Fibroblast of mammary gland (primary cell): ENCODE measurements at regions not wholly inside any gene's neighbourhood (a gene's known extent, or its start where the extent isn't known, plus 50 kb on each side); places are given as distances from the start of the nearest gene placed in this dataset.

ENCODE experiments used
- DNase-seq: peaks from one replicate; pipeline ENCODE4 v3.0.0-alpha.2; 2010; ENCODE audit warnings: low read depth
- H3K4me3 ChIP-seq: 2 replicates; pipeline ENCODE4 v1.5.1; 2011; ENCODE audit warnings: low read depth, mild to moderate bottlenecking, low read length, moderate library complexity; ENCODE audit not compliant: control insufficient read depth
- CTCF ChIP-seq: conservative IDR thresholded peaks from 2 replicates; pipeline ENCODE4 v1.5.1; 2011; ENCODE audit warnings: low read depth, low read length, inconsistent platforms; ENCODE audit not compliant: control insufficient read depth, insufficient read depth

GRCh38 chr14:50037852-50038251, 78.5 kb downstream of the VCPKMT start:
- peak; percentile 39 for DNase-seq
- no peak for TF ChIP-seq CTCF
- no peak overlapping the region for H3K4me3 ChIP-seq

- TF ChIP-seq CTCF = peak; percentile 49
- peak; percentile 100 for DNase-seq
- no peak overlapping the region for H3K4me3 ChIP-seq
These were observed 77.8 kb downstream of the VCPKMT start for GRCh38 chr14:50038398-50039119.

GRCh38 chr14:50039120-50039517, 77.3 kb downstream of the VCPKMT start:
- no peak for TF ChIP-seq CTCF
- DNase-seq = no peak
- no peak overlapping the region for H3K4me3 ChIP-seq

DNA sequence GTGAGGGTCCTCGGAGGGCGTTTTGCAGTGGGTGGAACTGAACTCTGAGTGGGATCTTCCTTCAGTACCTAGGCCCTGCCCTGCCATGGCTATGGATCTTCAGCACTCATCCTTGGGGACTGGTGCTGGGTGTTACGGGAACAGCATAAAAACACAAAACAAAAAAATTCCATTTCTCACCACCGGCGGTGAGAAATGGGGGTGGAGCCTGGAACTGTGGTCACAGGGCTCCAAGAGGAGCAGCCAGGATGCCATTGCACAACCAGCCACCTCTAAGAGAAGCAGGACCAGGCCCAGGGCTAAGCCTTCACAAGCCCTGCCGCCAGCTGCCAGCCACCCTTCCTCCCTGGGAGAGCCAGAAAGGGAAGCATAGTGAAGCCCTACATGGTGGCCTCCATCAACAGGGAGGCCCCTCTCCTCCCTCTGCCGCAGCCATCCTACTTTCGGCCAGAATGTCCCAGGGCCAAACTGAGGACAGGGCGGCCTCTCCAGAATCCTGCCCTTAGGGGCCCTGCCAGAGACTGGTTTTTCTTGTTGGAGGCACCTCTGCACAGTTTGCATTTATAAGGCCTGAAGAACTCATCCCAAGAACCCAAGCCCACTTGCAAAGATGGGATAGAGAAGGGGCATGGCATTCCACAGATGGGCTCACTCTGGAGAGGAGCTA, 76.5 kb downstream of the VCPKMT start:
- peak; percentile 58 for DNase-seq
- no peak for TF ChIP-seq CTCF
- no peak overlapping the region for H3K4me3 ChIP-seq

DNA sequence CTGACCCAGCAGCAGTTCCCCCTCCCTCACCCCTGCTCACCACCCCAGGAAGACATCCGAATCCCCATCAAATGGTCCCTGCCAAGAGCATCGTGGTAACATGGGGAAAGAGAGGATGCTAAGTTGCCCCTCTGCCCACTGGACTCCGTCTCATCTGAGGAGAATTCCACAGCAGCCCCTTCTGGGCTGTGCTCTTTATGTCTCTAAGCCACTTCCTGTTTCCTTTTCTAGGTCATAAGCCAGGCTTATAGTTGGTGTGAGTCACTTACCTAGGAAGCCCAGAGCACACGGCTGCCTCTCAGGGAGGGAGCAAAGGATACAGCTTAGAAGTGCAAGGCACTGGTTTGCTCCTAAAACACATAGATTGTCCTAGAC, 76.0 kb downstream of the VCPKMT start:
- peak; percentile 85 for DNase-seq
- no peak overlapping the region for H3K4me3 ChIP-seq
- no peak for TF ChIP-seq CTCF

DNA sequence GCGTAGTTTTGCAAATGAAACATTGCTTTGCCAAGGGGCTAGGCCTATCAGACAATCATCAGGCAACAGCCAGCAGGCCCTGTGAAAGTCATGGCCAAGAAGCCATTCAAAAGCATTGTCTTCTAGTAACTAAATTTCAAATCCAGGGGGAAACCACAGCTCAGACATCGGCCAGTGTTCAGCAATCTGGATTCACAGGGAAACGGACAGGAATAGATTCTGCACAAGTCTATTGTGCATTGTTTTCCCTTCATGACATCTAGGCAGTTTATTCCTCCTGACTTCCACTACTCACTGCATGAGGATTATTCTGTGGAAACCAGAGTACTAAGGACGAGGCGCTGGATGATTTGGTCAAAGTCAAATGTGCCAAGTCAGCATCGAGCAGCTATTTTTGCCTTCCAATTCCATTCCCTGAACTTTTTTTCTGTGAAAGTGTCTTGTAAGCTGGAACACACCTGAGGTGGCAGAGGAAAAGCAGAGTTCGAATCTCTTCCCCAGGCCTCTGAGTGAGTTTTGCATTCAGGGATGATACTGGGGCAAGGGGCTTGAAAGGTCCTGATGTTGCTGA, 75.4 kb downstream of the VCPKMT start:
- H3K4me3 ChIP-seq = no peak overlapping the region
- DNase-seq = no peak
- no peak for TF ChIP-seq CTCF
